C4-2B (cell line): ENCODE measurements at regions not wholly inside any gene's neighbourhood (a gene's known extent, or its start where the extent isn't known, plus 50 kb on each side); places are given as distances from the start of the nearest gene placed in this dataset.

Experiments used
- CTCF ChIP-seq: fragments of 450-650 bp; conservative IDR thresholded peaks from 2 replicates; pipeline ENCODE4 v1.5.1; 2017; ENCODE audit warnings: mild to moderate bottlenecking
- ZFX ChIP-seq: fragments of 450-650 bp; IDR thresholded peaks from 2 replicates; pipeline ENCODE4 v1.6.1; 2017

- no peak for TF ChIP-seq CTCF
- TF ChIP-seq ZFX: no peak
Observed at GRCh38 chr6:95208621-95209020, 368.7 kb upstream of the MANEA start.
